ENCODE measurements at regions not wholly inside any gene's neighbourhood (a gene's known extent, or its start where the extent isn't known, plus 50 kb on each side); places are given as distances from the start of the nearest gene placed in this dataset.

DNA sequence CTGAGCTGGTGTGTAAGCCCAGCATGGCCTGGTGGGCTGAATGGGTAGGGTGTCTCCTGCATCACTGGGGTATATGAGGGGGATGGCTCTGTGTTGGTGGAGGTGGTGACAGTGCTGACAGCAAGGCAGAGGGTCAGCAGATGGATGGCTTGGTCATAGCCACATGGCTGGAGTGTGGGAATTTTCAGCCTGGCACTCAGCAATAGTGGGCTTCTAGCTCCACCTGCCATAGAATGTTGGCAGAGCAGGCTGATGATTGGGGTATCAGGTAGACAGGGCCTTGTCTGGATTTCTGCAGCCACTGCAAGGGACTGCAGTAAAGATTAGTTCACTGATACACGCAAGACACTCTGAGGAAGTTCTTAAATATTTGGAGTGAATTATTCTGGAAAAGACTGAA lies 137.5 kb upstream of the BACH2 start:
- no peak for DNase-seq (ENCODE audit: low read depth)
- H3K4me3 ChIP-seq (ENCODE audit: low read length) = no peak overlapping the region
- TF ChIP-seq, protein P1, sequence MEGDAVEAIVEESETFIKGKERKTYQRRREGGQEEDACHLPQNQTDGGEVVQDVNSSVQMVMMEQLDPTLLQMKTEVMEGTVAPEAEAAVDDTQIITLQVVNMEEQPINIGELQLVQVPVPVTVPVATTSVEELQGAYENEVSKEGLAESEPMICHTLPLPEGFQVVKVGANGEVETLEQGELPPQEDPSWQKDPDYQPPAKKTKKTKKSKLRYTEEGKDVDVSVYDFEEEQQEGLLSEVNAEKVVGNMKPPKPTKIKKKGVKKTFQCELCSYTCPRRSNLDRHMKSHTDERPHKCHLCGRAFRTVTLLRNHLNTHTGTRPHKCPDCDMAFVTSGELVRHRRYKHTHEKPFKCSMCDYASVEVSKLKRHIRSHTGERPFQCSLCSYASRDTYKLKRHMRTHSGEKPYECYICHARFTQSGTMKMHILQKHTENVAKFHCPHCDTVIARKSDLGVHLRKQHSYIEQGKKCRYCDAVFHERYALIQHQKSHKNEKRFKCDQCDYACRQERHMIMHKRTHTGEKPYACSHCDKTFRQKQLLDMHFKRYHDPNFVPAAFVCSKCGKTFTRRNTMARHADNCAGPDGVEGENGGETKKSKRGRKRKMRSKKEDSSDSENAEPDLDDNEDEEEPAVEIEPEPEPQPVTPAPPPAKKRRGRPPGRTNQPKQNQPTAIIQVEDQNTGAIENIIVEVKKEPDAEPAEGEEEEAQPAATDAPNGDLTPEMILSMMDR (conservative IDR thresholded peaks at IDR 0.05; ENCODE audit: low read depth, low read length) = peak; percentile 15

GRCh38 chr6:90432937-90433336 lies 136.3 kb upstream of the BACH2 start:
- no peak overlapping the region for H3K4me3 ChIP-seq (ENCODE audit: low read length)
- DNase-seq (ENCODE audit: low read depth) = no peak
- TF ChIP-seq, protein P1 (conservative IDR thresholded peaks at IDR 0.05; ENCODE audit: low read depth, low read length) = no peak

DNA sequence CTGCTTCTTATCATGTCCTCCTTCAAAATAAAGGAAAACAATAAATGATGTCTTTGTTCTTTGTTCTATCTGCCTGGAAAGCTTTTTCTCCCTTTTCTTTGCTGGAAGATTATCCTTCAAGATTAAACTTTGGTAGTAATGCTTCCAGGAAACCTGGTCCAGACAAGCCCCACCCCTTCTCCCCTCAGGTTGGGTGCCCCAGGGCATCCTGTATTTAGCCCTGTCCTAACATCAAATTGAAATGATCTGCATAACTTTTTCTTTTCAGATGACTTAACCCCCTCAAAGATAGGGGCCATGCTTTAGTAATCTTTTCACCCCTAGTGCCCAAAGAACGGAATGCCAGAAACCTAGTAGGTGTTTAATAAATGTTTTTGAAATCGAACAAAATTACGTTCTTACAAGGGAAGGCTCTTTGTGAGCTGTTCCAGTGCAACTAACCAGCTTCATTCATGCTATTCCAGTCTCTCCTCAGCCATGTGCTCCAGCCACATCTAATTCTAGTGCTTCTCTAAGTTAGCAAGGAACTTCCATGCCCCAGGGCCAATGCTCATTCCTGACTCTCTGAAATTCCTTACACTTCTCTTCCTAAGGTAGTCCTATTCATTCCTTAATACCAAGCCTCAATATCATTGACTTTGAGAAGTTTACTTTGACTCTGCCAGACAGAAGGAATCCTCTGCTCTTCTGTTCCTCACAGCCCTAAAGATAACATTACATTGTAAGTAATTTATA lies 135.6 kb upstream of the BACH2 start:
- TF ChIP-seq, protein P1 (conservative IDR thresholded peaks at IDR 0.05; ENCODE audit: low read depth, low read length) = no peak
- no peak overlapping the region for H3K4me3 ChIP-seq (ENCODE audit: low read length)
- no peak for DNase-seq (ENCODE audit: low read depth)

DNA sequence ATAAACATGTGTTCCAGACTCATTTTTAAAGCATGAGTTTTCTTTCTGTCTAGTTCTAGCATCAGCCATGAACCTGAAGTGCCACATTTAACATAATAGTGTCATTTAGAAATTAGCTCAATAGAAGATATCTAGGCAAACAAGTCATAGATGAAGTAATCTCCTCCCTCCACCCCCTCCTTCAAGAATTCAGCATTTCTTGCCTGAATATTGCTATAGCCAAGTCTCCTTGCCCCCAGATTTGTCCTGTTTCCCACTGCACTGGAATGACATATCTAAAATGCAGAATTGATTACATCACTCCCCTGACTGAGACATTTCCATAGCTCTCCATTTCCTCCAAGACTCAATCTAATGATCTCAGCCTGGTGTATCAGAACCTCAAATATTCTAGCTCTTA lies 134.9 kb upstream of the BACH2 start:
- TF ChIP-seq, protein P1 (conservative IDR thresholded peaks at IDR 0.05; ENCODE audit: low read depth, low read length) = no peak
- no peak for DNase-seq (ENCODE audit: low read depth)
- H3K4me3 ChIP-seq (ENCODE audit: low read length) = no peak overlapping the region

- DNase-seq (ENCODE audit: low read depth) = no peak
- TF ChIP-seq, protein P1 (conservative IDR thresholded peaks at IDR 0.05; ENCODE audit: low read depth, low read length) = no peak
- H3K4me3 ChIP-seq (ENCODE audit: low read length) = no peak overlapping the region
Observed at GRCh38 chr6:90429713-90430112, 133.1 kb upstream of the BACH2 start.

- no peak overlapping the region for H3K4me3 ChIP-seq (ENCODE audit: low read length)
- TF ChIP-seq, protein P1 (conservative IDR thresholded peaks at IDR 0.05; ENCODE audit: low read depth, low read length) = no peak
- no peak for DNase-seq (ENCODE audit: low read depth)
Observed at GRCh38 chr6:90428514-90428913, 131.9 kb upstream of the BACH2 start.

GRCh38 chr6:90425161-90425641 lies 128.6 kb upstream of the BACH2 start:
- TF ChIP-seq, protein P1 (conservative IDR thresholded peaks at IDR 0.05; ENCODE audit: low read depth, low read length) = no peak
- no peak for DNase-seq (ENCODE audit: low read depth)
- no peak overlapping the region for H3K4me3 ChIP-seq (ENCODE audit: low read length)

Data from retinal pigment epithelial cell (primary cell).